ENCODE measurements at regions not wholly inside any gene's neighbourhood (a gene's known extent, or its start where the extent isn't known, plus 50 kb on each side); places are given as distances from the start of the nearest gene placed in this dataset.

DNA sequence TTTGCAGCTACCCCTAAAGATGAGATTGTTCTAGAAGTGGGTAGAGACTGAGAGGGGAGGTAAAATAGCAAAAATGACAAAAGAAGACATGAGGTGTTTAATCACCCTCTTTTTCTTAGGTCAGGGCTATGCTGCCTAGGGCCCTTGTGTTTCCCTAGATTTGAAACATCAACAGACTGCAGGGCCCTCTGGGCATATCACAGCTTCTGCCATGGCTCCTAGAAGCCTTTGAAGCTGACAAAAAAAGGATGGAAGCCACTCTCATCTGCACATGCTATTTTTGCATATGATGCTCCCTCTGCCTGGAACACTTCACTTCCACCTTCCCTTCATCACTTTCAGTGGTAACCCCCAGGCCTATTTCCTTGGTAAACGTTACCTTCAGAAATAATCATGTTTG, 68.1 kb downstream of the BTG1 start:
- H3K27ac ChIP-seq (ENCODE audit: low read length) = no peak overlapping the region
- no peak for TF ChIP-seq EZH2 (IDR thresholded peaks at IDR 0.05; ENCODE audit: borderline replicate concordance, low read depth, low read length, severe bottlenecking)
- TF ChIP-seq, protein P1, sequence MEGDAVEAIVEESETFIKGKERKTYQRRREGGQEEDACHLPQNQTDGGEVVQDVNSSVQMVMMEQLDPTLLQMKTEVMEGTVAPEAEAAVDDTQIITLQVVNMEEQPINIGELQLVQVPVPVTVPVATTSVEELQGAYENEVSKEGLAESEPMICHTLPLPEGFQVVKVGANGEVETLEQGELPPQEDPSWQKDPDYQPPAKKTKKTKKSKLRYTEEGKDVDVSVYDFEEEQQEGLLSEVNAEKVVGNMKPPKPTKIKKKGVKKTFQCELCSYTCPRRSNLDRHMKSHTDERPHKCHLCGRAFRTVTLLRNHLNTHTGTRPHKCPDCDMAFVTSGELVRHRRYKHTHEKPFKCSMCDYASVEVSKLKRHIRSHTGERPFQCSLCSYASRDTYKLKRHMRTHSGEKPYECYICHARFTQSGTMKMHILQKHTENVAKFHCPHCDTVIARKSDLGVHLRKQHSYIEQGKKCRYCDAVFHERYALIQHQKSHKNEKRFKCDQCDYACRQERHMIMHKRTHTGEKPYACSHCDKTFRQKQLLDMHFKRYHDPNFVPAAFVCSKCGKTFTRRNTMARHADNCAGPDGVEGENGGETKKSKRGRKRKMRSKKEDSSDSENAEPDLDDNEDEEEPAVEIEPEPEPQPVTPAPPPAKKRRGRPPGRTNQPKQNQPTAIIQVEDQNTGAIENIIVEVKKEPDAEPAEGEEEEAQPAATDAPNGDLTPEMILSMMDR (IDR thresholded peaks at IDR 0.05; ENCODE audit: borderline replicate concordance, extremely low read depth, low read length, poor library complexity, severe bottlenecking) = no peak
- DNase-seq (no peak), ATAC-seq (ENCODE audit: insufficient read depth, low read depth) (no peak)
- H2AFZ ChIP-seq (ENCODE audit: low read depth, low read length) = no peak overlapping the region
- no peak overlapping the region for H3K9ac ChIP-seq (ENCODE audit: low read depth, low read length)
- H3K36me3 ChIP-seq (ENCODE audit: insufficient read depth, low read length) = no peaks in the 10 kb centered on the region
- H3K27me3 ChIP-seq (ENCODE audit: insufficient read depth, low read length, poor library complexity) = no peaks in the 10 kb centered on the region
- peaks cover 59% of the 10 kb centered on the region for H3K4me1 ChIP-seq (ENCODE audit: insufficient read depth, low read length)
- H3K9me3 ChIP-seq (ENCODE audit: insufficient read depth, low read length, severe bottlenecking) = no peaks in the 10 kb centered on the region
- H3K79me2 ChIP-seq (ENCODE audit: insufficient read depth, low read length) = peaks cover 21% of the 10 kb centered on the region; the same call in 1 of the 2 replicates
- no peaks in the 10 kb centered on the region for H4K20me1 ChIP-seq (ENCODE audit: insufficient read depth, low read length)
- H3K4me3 ChIP-seq (ENCODE audit: low read depth in 1 of 2, low read length in 2 of 2) = no peak overlapping the region
- no peak overlapping the region for H3K4me2 ChIP-seq (ENCODE audit: insufficient read depth, low read length)

DNA sequence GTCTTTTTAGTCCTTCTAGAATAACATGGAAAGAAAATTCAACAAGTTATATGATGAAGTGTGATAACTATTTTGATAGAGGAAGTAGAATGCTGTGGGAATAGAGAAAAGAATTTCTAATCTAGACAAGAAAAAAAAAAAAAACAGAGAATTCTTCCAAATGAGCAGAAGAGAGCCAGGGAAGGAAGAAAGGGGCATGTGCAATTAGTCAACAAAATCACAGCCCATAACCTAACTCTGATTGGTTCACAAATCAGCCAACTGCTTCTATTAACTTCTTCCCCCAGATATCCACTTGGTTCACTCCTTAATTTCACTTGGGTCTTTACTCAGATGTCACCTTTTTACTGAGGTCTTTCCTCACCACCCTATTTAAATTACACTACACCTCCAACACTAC, 69.5 kb downstream of the BTG1 start:
- Histone ChIP-seq H2AFZ (ENCODE audit: low read depth, low read length) (no peak overlapping the region), H3K9me3 (ENCODE audit: insufficient read depth, low read length, severe bottlenecking) (no peaks in the 10 kb centered on the region), H3K4me3 (ENCODE audit: low read depth in 1 of 2, low read length in 2 of 2) (no peak overlapping the region), H3K36me3 (ENCODE audit: insufficient read depth, low read length) (no peaks in the 10 kb centered on the region), H3K27ac (ENCODE audit: low read length) (no peak overlapping the region), H3K4me1 (ENCODE audit: insufficient read depth, low read length) (peaks cover 47% of the 10 kb centered on the region), H3K9ac (ENCODE audit: low read depth, low read length) (no peak overlapping the region), H3K27me3 (ENCODE audit: insufficient read depth, low read length, poor library complexity) (no peaks in the 10 kb centered on the region), H3K4me2 (ENCODE audit: insufficient read depth, low read length) (no peak overlapping the region), H4K20me1 (ENCODE audit: insufficient read depth, low read length) (no peaks in the 10 kb centered on the region), H3K79me2 (ENCODE audit: insufficient read depth, low read length) (peaks cover 14% of the 10 kb centered on the region; the same call in 1 of the 2 replicates)
- no peak for DNase-seq
- TF ChIP-seq EZH2 (IDR thresholded peaks at IDR 0.05; ENCODE audit: borderline replicate concordance, low read depth, low read length, severe bottlenecking) = no peak
- ATAC-seq (ENCODE audit: insufficient read depth, low read depth) = no peak

- no peak for DNase-seq
- Histone ChIP-seq H3K27ac (ENCODE audit: low read length) (no peak overlapping the region), H3K4me3 (ENCODE audit: low read depth in 1 of 2, low read length in 2 of 2) (no peak overlapping the region), H3K4me1 (ENCODE audit: insufficient read depth, low read length) (peaks cover 41% of the 10 kb centered on the region), H3K27me3 (ENCODE audit: insufficient read depth, low read length, poor library complexity) (no peaks in the 10 kb centered on the region), H3K79me2 (ENCODE audit: insufficient read depth, low read length) (peaks cover 12% of the 10 kb centered on the region; the same call in 1 of the 2 replicates), H3K36me3 (ENCODE audit: insufficient read depth, low read length) (no peaks in the 10 kb centered on the region), H4K20me1 (ENCODE audit: insufficient read depth, low read length) (no peaks in the 10 kb centered on the region), H2AFZ (ENCODE audit: low read depth, low read length) (no peak overlapping the region), H3K4me2 (ENCODE audit: insufficient read depth, low read length) (no peak overlapping the region), H3K9ac (ENCODE audit: low read depth, low read length) (no peak overlapping the region), H3K9me3 (ENCODE audit: insufficient read depth, low read length, severe bottlenecking) (no peaks in the 10 kb centered on the region)
- TF ChIP-seq, protein P1 (IDR thresholded peaks at IDR 0.05; ENCODE audit: borderline replicate concordance, extremely low read depth, low read length, poor library complexity, severe bottlenecking) = no peak
- no peak for TF ChIP-seq EZH2 (IDR thresholded peaks at IDR 0.05; ENCODE audit: borderline replicate concordance, low read depth, low read length, severe bottlenecking)
- no peak for ATAC-seq (ENCODE audit: insufficient read depth, low read depth)
These were observed 70.2 kb downstream of the BTG1 start for GRCh38 chr12:92075425-92075914.

- no peaks in the 10 kb centered on the region for H3K9me3 ChIP-seq (ENCODE audit: insufficient read depth, low read length, severe bottlenecking)
- peaks cover 12% of the 10 kb centered on the region; the same call in 1 of the 2 replicates for H3K79me2 ChIP-seq (ENCODE audit: insufficient read depth, low read length)
- no peak overlapping the region for H2AFZ ChIP-seq (ENCODE audit: low read depth, low read length)
- no peak overlapping the region for H3K4me3 ChIP-seq (ENCODE audit: low read depth in 1 of 2, low read length in 2 of 2)
- H3K4me2 ChIP-seq (ENCODE audit: insufficient read depth, low read length) = no peak overlapping the region
- peaks cover 35% of the 10 kb centered on the region for H3K4me1 ChIP-seq (ENCODE audit: insufficient read depth, low read length)
- H3K9ac ChIP-seq (ENCODE audit: low read depth, low read length) = no peak overlapping the region
- H3K27me3 ChIP-seq (ENCODE audit: insufficient read depth, low read length, poor library complexity) = no peaks in the 10 kb centered on the region
- DNase-seq (no peak), ATAC-seq (ENCODE audit: insufficient read depth, low read depth) (no peak)
- H3K36me3 ChIP-seq (ENCODE audit: insufficient read depth, low read length) = no peaks in the 10 kb centered on the region
- TF ChIP-seq EZH2 (IDR thresholded peaks at IDR 0.05; ENCODE audit: borderline replicate concordance, low read depth, low read length, severe bottlenecking) = no peak
- TF ChIP-seq, protein P1 (IDR thresholded peaks at IDR 0.05; ENCODE audit: borderline replicate concordance, extremely low read depth, low read length, poor library complexity, severe bottlenecking) = no peak
- no peaks in the 10 kb centered on the region for H4K20me1 ChIP-seq (ENCODE audit: insufficient read depth, low read length)
- H3K27ac ChIP-seq (ENCODE audit: low read length) = no peak overlapping the region
These were observed 70.8 kb downstream of the BTG1 start for GRCh38 chr12:92074889-92075288.
